SK-N-SH (cell line): ENCODE measurements at regions not wholly inside any gene's neighbourhood (a gene's known extent, or its start where the extent isn't known, plus 50 kb on each side); places are given as distances from the start of the nearest gene placed in this dataset.

Experiments used
- CTCF ChIA-PET: fragments of 300-600, 350-600 bp; formaldehyde crosslinking; extraction: SDS; loops from one replicate; lab custom pipeline; 2021; lab: Yijun Ruan, JAX
- POLR2A ChIA-PET: fragments of 350-600 bp; sonication (Branson Sonifier 250); formaldehyde crosslinking; extraction: SDS; loops from one replicate; lab custom pipeline; 2020; ENCODE audit warnings: antibody characterized with exemption, inconsistent platforms; lab: Yijun Ruan, JAX
- DNase-seq: peaks from one replicate; pipeline ENCODE4 v3.0.0; 2012
- H2AFZ ChIP-seq: fragments of 200-600 bp; sonication (generic); 2 replicates; pipeline ENCODE4 v1.8.1; 2016; ENCODE audit warnings: antibody characterized with exemption, mild to moderate bottlenecking, low read depth
- H3F3A ChIP-seq: fragments of 200-600 bp; sonication (generic); replicated peaks from 2 replicates; pipeline ENCODE3; 2016; ENCODE audit warnings: antibody characterized with exemption, mild to moderate bottlenecking; ENCODE audit not compliant: insufficient read depth
- H3K27ac ChIP-seq, 2 experiments: fragments of 200-500 bp in 1 of 2; fragments of 200-600 bp in 1 of 2; sonication (Bioruptor generic) in 1 of 2; sonication (generic), shearing (Covaris generic) in 1 of 2; 2 replicates each; pipeline versions ENCODE4 v1.5.1 to v1.6.1; 2014 to 2016; ENCODE audit warnings: low read depth in 2 of 2, inconsistent platforms in 1 of 2, low read length in 1 of 2, mild to moderate bottlenecking in 1 of 2, mixed read lengths in 1 of 2
- H3K27me3 ChIP-seq: fragments of 200-600 bp; sonication (generic), shearing (Covaris generic); 2 replicates; pipeline ENCODE4 v1.6.1; 2016; ENCODE audit warnings: mixed run types; ENCODE audit not compliant: insufficient read depth
- H3K36me3 ChIP-seq, 2 experiments: fragments of 200-500 bp in 1 of 2; fragments of 200-600 bp in 1 of 2; sonication (Bioruptor generic) in 1 of 2; sonication (generic) in 1 of 2; replicated peaks in 1 of 2; 2 replicates each; pipeline versions ENCODE3 to v1.5.1; 2014 to 2016; ENCODE audit warnings: low read length in 1 of 2, mild to moderate bottlenecking in 1 of 2; ENCODE audit not compliant: insufficient read depth in 2 of 2, control insufficient read depth in 1 of 2
- H3K4me1 ChIP-seq, 2 experiments: fragments of 200-500 bp in 1 of 2; fragments of 200-600 bp in 1 of 2; sonication (Bioruptor generic) in 1 of 2; sonication (generic), shearing (Covaris generic) in 1 of 2; 2 replicates each; pipeline versions ENCODE4 v1.5.1 to v1.6.1; 2014 to 2016; ENCODE audit warnings: low read depth in 1 of 2, low read length in 1 of 2, mixed run types in 1 of 2; ENCODE audit not compliant: insufficient read depth in 2 of 2, control insufficient read depth in 1 of 2
- H3K4me2 ChIP-seq: fragments of 200-600 bp; sonication (generic), shearing (Covaris generic); 2 replicates; pipeline ENCODE4 v1.6.1; 2017; ENCODE audit warnings: mixed run types
- H3K4me3 ChIP-seq, 2 experiments: fragments of 200-500 bp in 1 of 2; fragments of 200-600 bp in 1 of 2; sonication (Bioruptor generic) in 1 of 2; sonication (generic), shearing (Covaris generic) in 1 of 2; 2 replicates each; pipeline versions ENCODE4 v1.5.1 to v1.8.1; 2014 to 2016; ENCODE audit warnings: low read depth in 2 of 2, inconsistent platforms in 1 of 2, low read length in 1 of 2, mild to moderate bottlenecking in 1 of 2, mixed read lengths in 1 of 2, moderate library complexity in 1 of 2
- H3K79me2 ChIP-seq: fragments of 200-600 bp; sonication (generic); 2 replicates; pipeline ENCODE4 v1.8.1; 2017; ENCODE audit warnings: mild to moderate bottlenecking; ENCODE audit not compliant: insufficient read depth
- H3K9ac ChIP-seq: fragments of 200-600 bp; sonication (generic); 2 replicates; pipeline ENCODE4 v1.6.1; 2017; ENCODE audit warnings: mixed run types
- H3K9me2 ChIP-seq: fragments of 200-600 bp; sonication (generic); 2 replicates; pipeline ENCODE4 v1.6.1; 2017; ENCODE audit warnings: mixed run types
- H3K9me3 ChIP-seq: fragments of 200-600 bp; sonication (generic); 2 replicates; pipeline ENCODE4 v1.6.1; 2017; ENCODE audit warnings: mixed run types, mild to moderate bottlenecking, moderate library complexity
- H4K20me1 ChIP-seq: fragments of 200-600 bp; sonication (generic); 2 replicates; pipeline ENCODE4 v1.6.1; 2017; ENCODE audit warnings: mild to moderate bottlenecking, mixed run types; ENCODE audit not compliant: insufficient read depth
- CHD2 ChIP-seq: fragments of 150-350 bp; IDR thresholded peaks from 2 replicates; pipeline ENCODE4 v1.6.1; 2018; ENCODE audit warnings: low read length; ENCODE audit not compliant: partially characterized antibody
- CTCF ChIP-seq: fragments of 200-600 bp; sonication (generic); IDR thresholded peaks from 2 replicates; pipeline ENCODE4 v1.6.1; 2017; ENCODE audit warnings: antibody characterized with exemption, mild to moderate bottlenecking, moderate library complexity
- ELF1 ChIP-seq: IDR thresholded peaks from 2 replicates; pipeline ENCODE4 v1.4.0; 2012
- EP300 ChIP-seq, 2 experiments: IDR thresholded peaks; 2 replicates each; pipeline versions ENCODE4 v1.4.0 to v1.6.1; 2012; ENCODE audit warnings: borderline replicate concordance in 1 of 2, low read depth in 1 of 2, low read length in 1 of 2
- EZH2phosphoT487 ChIP-seq: fragments of 200-600 bp; sonication (generic); IDR thresholded peaks from 2 replicates; pipeline ENCODE4 v1.6.1; 2017; ENCODE audit warnings: low read depth, mixed run types, mild to moderate bottlenecking, antibody characterized with exemption, moderate library complexity, borderline replicate concordance
- FOSL2 ChIP-seq: IDR thresholded peaks from 2 replicates; pipeline ENCODE4 v1.4.0; 2012; ENCODE audit warnings: low read depth, mild to moderate bottlenecking, moderate library complexity, borderline replicate concordance
- GABPA ChIP-seq: IDR thresholded peaks from 2 replicates; pipeline ENCODE4 v1.4.0; 2012; ENCODE audit warnings: low read depth, mild to moderate bottlenecking
- GATA2 ChIP-seq: sonication (generic); formaldehyde crosslinking; IDR thresholded peaks from 2 replicates; pipeline ENCODE4 v1.5.0; 2020; ENCODE audit warnings: mild to moderate bottlenecking, missing genetic modification reagents
- IRF3 ChIP-seq: fragments of 150-350 bp; IDR thresholded peaks from 2 replicates; pipeline ENCODE4 v1.6.1; 2016; ENCODE audit warnings: mild to moderate bottlenecking, low read depth, low read length
- JUND ChIP-seq: IDR thresholded peaks from 2 replicates; pipeline ENCODE4 v1.4.0; 2012
- MXI1 ChIP-seq: IDR thresholded peaks from 2 replicates; pipeline ENCODE4 v1.6.1; 2012; ENCODE audit warnings: mild to moderate bottlenecking, low read depth, low read length, improper control_type of control experiment
- NRF1 ChIP-seq: IDR thresholded peaks from 2 replicates; pipeline ENCODE4 v1.6.1; 2012; ENCODE audit warnings: low read depth, mild to moderate bottlenecking, low read length
- RAD21 ChIP-seq: IDR thresholded peaks from 2 replicates; pipeline ENCODE4 v1.6.1; 2012; ENCODE audit warnings: mild to moderate bottlenecking, low read length
- RCOR1 ChIP-seq: fragments of 150-350 bp; IDR thresholded peaks from 2 replicates; pipeline ENCODE4 v1.6.1; 2017; ENCODE audit warnings: antibody characterized with exemption, low read length
- RFX5 ChIP-seq: IDR thresholded peaks from 2 replicates; pipeline ENCODE4 v1.6.1; 2012; ENCODE audit warnings: mild to moderate bottlenecking, improper control_type of control experiment, low read length
- SIN3A ChIP-seq: IDR thresholded peaks from 2 replicates; pipeline ENCODE4 v1.6.1; 2012; ENCODE audit warnings: low read depth, mild to moderate bottlenecking, low read length, moderate library complexity, borderline replicate concordance
- TAF1 ChIP-seq: IDR thresholded peaks from 2 replicates; pipeline ENCODE4 v1.6.1; 2012; ENCODE audit warnings: low read depth, mild to moderate bottlenecking, low read length, moderate library complexity, borderline replicate concordance
- TEAD4 ChIP-seq: IDR thresholded peaks from 2 replicates; pipeline ENCODE4 v1.4.0; 2012; ENCODE audit warnings: mild to moderate bottlenecking, borderline replicate concordance; ENCODE audit not compliant: insufficient read depth
- USF1 ChIP-seq: IDR thresholded peaks from 2 replicates; pipeline ENCODE4 v1.4.0; 2012; ENCODE audit warnings: low read depth, borderline replicate concordance
- USF2 ChIP-seq: fragments of 150-350 bp; IDR thresholded peaks from 2 replicates; pipeline ENCODE4 v1.6.1; 2017; ENCODE audit warnings: antibody characterized with exemption, low read length, low read depth, borderline replicate concordance
- YY1 ChIP-seq: IDR thresholded peaks from 2 replicates; pipeline ENCODE4 v1.4.0; 2012; ENCODE audit warnings: low read depth, mild to moderate bottlenecking
- WGBS: methylation state at CpG from one replicate; pipeline ENCODE4 v1.1.6; 2017; ENCODE audit warnings: low lambda C conversion rate; 5-methylcytosine and 5-hydroxymethylcytosine counted together

- Histone ChIP-seq H3K4me1 (no peaks in the 10 kb centered on the region), H3K27ac (no peak overlapping the region), H3K9ac (no peak overlapping the region), H3K79me2 (no peaks in the 10 kb centered on the region), H3F3A (no peaks in the 10 kb centered on the region), H3K27me3 (no peaks in the 10 kb centered on the region), H3K9me2 (no peaks in the 10 kb centered on the region), H2AFZ (no peak overlapping the region), H3K4me3 (no peak overlapping the region), H3K4me2 (no peak overlapping the region), H4K20me1 (no peaks in the 10 kb centered on the region), H3K36me3 (no peaks in the 10 kb centered on the region), H3K9me3 (no peaks in the 10 kb centered on the region; the same call in 1 of the 2 replicates)
- 23% methylated on average over 5 of the region's 5 CpGs for WGBS
- ChIA-PET POLR2A (no interaction called here), CTCF (no interaction called here)
- no peak for DNase-seq
- no peak for TF ChIP-seq TEAD4
- TF ChIP-seq CTCF, result no peak
- TF ChIP-seq IRF3, result no peak
- no peak for TF ChIP-seq RAD21
- TF ChIP-seq YY1, result no peak
- TF ChIP-seq NRF1, result no peak
- no peak for TF ChIP-seq TAF1
- no peak for TF ChIP-seq EZH2phosphoT487
- TF ChIP-seq ELF1, result no peak
- no peak for TF ChIP-seq GATA2 (CRISPR knock-in tag)
- no peak for TF ChIP-seq MXI1
- no peak for TF ChIP-seq SIN3A
- no peak for TF ChIP-seq EP300 (IDR thresholded peaks at IDR 0.05; ENCODE audit: borderline replicate concordance in 1 of 2, low read depth in 1 of 2, low read length in 1 of 2)
- TF ChIP-seq RCOR1, result no peak
- TF ChIP-seq CHD2, result no peak
Measured at GRCh38 chr5:117743337-117743736, 1168.7 kb upstream of the SEMA6A start.

GRCh38 chr5:117741655-117742206 is 1167.1 kb upstream of the SEMA6A start:
- Histone ChIP-seq H3K4me3 (no peak overlapping the region; a peak in 1 of 4 replicates), H4K20me1 (no peaks in the 10 kb centered on the region), H3K27ac (no peak overlapping the region), H3K36me3 (no peaks in the 10 kb centered on the region), H3K27me3 (no peaks in the 10 kb centered on the region), H2AFZ (no peak overlapping the region), H3K4me2 (no peak overlapping the region), H3K9me2 (no peaks in the 10 kb centered on the region), H3K79me2 (no peaks in the 10 kb centered on the region), H3K9me3 (no peaks in the 10 kb centered on the region; the same call in 1 of the 2 replicates), H3K9ac (no peak overlapping the region), H3F3A (no peaks in the 10 kb centered on the region), H3K4me1 (no peaks in the 10 kb centered on the region)
- TF ChIP-seq RCOR1 (no peak), USF2 (no peak), USF1 (no peak), GABPA (no peak), IRF3 (no peak), RFX5 (no peak), EZH2phosphoT487 (no peak), JUND (no peak), FOSL2 (no peak)
- ChIA-PET POLR2A (no interaction called here), CTCF (interaction anchor here (0.6 kb wide), 1 partner anchor 442 kb away, joined by 3 read pairs; no protein-coding TSS in a partner anchor)
- DNase-seq, result no peak
- 5% methylated on average over 1 of the region's 1 CpG for WGBS
